Hepatocyte (in vitro differentiated cells): ENCODE measurements at regions not wholly inside any gene's neighbourhood (a gene's known extent, or its start where the extent isn't known, plus 50 kb on each side); places are given as distances from the start of the nearest gene placed in this dataset.

Source experiments
- EZH2 ChIP-seq: fragments of 200-600 bp; sonication (generic); IDR thresholded peaks from 2 replicates; pipeline ENCODE4 v1.6.1; 2016; ENCODE audit warnings: antibody characterized with exemption, mild to moderate bottlenecking, borderline replicate concordance
- EZH2phosphoT487 ChIP-seq: fragments of 200-600 bp; sonication (generic); IDR thresholded peaks from one replicate; pipeline ENCODE4 v1.6.1; 2018; ENCODE audit warnings: antibody characterized with exemption, mild to moderate bottlenecking, low read depth, moderate library complexity; ENCODE audit not compliant: unreplicated experiment, severe bottlenecking
- TF ChIP-seq, protein P1 (sequence below): fragments of 200-600 bp; sonication (generic); IDR thresholded peaks from 2 replicates; pipeline ENCODE4 v1.5.1; 2016; ENCODE audit warnings: antibody characterized with exemption, mild to moderate bottlenecking; ENCODE audit not compliant: poor library complexity

DNA sequence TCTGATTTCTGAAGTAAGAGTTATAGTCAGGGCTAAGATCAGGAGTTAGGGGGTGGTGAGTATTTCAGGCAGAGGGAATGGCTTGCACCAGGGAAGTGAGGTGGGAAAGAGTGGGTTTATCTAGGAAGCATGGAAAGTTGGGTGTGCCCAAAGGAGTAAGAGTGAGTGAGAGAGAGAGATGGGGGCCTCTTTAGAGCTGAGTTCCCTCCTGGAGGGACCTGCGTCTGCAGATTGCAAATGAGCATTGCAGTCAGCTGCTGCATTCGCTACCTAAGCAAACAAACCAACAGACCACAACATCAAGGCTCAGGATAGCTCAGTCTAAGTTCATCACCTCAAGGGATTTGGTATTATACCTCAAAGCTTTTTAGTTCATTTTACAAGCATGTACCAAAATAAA lies 405.8 kb downstream of the FGF9 start:
- TF ChIP-seq, protein P1, sequence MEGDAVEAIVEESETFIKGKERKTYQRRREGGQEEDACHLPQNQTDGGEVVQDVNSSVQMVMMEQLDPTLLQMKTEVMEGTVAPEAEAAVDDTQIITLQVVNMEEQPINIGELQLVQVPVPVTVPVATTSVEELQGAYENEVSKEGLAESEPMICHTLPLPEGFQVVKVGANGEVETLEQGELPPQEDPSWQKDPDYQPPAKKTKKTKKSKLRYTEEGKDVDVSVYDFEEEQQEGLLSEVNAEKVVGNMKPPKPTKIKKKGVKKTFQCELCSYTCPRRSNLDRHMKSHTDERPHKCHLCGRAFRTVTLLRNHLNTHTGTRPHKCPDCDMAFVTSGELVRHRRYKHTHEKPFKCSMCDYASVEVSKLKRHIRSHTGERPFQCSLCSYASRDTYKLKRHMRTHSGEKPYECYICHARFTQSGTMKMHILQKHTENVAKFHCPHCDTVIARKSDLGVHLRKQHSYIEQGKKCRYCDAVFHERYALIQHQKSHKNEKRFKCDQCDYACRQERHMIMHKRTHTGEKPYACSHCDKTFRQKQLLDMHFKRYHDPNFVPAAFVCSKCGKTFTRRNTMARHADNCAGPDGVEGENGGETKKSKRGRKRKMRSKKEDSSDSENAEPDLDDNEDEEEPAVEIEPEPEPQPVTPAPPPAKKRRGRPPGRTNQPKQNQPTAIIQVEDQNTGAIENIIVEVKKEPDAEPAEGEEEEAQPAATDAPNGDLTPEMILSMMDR = no peak
- no peak for TF ChIP-seq EZH2
- TF ChIP-seq EZH2phosphoT487 = no peak
